ENCODE measurements at regions not wholly inside any gene's neighbourhood (a gene's known extent, or its start where the extent isn't known, plus 50 kb on each side); places are given as distances from the start of the nearest gene placed in this dataset.
"Not testable (repeated sequence)": the region's sequence is repeated elsewhere in the genome, so short reads cannot be mapped to it uniquely, and the experiment has no call there.

GRCh38 chr21:31609081-31609480 lies 50.4 kb upstream of the SOD1 start:
- DNase-seq (ENCODE audit: low spot score) = no peak

DNA sequence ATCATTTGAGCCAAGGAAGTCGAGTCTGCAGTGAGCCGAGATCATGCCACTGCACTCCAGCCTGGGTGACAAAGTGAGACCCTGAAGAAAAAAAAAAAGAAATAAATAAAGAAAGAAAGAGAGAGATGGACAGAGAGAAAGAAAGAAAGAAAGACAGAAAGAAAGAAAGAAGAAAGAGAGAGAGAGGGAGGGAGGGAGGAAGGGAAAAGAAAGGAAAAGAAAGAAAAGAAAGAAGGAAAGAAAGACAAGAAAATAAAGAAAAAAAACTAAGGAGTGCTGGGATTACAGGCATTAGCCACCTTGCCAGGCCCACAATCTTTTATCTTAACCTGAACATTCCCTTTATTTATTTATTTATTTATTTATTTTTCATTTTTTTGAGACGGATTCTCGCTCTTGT lies 51.7 kb upstream of the SOD1 start:
- no peak for DNase-seq (ENCODE audit: low spot score)

DNA sequence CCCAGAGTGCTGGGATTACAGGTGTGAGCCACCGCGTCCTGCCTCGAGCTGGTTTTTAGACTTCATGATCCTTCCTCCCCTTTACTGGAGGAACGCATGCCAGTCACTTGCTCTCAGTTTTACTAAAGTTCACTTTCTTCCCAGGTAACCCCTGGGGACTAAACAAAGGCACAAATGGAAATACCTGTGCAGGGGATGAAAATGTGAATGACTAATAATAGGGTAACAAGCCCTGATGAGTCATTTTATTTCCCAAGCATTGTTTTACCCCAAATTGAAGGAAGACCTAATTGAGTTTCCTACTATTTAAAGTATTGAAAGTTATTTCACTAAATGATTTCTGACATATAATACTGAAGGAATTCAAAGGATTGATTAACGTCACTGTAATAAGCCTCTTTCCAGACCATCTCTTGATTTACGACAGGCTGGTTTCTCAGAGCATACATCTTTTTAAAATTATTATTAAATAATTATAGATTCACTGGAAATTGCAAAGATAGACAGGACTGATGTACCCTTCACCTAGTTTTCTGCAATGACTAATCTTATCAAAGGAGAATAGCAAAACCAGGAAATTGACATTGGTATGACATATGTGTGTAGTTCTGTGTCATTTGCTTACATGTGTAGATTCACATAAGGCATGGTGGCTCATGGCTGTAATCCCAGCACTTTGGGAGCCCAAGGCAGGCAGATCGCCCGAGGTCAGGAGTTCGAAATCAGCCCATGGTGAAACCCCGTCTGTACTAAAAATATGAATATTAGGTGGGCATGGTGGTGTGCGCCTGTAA lies 53.2 kb upstream of the SOD1 start:
- no peak for DNase-seq (ENCODE audit: low spot score)

DNA sequence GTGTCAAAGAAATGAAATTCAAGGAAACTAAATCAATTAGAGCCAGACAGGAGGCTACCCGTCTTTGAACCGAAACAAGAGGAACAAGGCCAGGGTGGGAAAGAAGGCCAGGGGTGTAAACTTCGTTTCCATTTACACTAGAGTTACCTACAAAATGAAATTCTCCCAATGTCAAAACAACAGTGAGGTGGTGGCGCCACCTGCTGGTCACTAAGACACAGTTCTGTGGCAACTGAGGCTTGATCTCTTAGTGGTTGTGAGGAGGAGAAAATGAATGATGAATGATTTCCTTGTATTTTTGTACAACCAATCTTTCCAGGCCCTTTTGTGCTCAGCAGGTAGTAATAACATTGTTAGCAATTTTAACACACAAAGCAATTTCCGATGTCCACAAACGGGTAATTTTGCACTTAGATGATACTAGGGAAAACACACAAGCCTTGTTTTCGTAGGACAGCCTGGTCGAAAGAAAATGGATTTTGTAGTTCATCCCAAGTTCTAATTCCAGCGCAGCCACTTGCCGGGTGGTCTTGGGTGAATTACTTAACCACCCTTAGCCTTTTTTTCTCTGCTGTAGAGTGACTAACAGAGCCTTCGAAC lies 54.8 kb upstream of the SOD1 start:
- peak; percentile 83 for DNase-seq (ENCODE audit: low spot score)

DNA sequence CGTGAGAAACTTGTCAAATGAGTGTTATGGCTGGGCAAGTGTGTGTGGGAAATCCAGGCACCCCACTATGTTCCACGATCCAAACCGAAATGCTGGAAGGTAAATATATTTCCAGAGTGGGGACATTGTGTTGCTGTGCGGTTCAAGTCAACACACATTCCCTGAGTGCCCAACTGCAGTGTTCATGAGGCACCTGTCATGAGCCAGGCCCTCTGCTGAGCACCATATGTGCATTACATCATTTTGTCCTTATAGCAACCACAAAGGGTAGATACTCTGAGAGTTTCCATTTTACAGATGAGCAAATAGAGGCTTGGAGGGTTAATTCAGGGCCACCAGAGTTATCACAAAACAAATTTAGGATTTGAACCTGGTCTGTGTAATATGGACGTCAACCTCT lies 59.9 kb upstream of the SOD1 start:
- DNase-seq (ENCODE audit: low spot score) = no peak

DNA sequence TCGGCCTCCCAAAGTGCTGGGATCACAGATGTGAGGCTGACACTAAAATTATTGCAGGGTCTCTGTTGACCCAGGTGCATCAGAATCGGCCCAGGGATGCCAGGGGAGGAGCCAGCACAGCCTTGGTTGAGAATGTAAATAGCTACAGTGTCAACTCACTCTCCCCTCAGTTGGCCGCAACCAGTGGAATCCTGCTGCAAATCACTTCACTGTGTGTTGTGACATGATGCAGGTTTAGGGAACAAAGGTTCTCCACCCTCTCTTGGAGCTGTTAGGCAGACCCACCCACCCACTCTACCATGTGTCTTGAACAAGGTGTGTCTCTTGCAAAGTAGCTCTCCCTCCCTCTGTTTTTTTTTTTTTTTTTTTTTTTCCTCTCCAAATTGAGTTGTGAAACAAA lies 60.5 kb upstream of the SOD1 start:
- no peak for DNase-seq (ENCODE audit: low spot score)

- DNase-seq (ENCODE audit: low spot score) = no peak
Measured at GRCh38 chr21:31597683-31598082, 61.8 kb upstream of the SOD1 start.

GRCh38 chr21:31596055-31596454 lies 63.4 kb upstream of the SOD1 start:
- DNase-seq (ENCODE audit: low spot score) = no peak

- DNase-seq (ENCODE audit: low spot score) = no peak
Measured at GRCh38 chr21:31594726-31595125, 64.8 kb upstream of the SOD1 start.

DNA sequence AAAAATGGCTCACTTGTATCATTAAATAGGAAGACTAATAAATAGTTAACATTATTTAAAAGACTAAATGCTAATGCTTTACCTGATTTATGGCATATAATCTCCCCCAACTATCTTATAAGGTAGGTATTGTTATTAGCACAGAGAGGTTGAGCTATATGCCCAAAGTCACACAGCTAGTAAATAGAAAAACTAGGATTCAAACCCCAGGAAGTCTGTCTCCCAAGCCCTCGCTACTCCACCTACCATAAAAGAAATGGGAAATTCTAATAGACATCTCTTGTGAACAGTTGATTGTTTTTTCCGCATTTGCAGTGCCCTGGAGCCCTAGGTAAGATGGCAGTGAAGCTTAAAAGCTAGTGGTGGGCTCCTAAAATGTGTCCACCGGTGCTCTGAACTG lies 65.2 kb upstream of the SOD1 start:
- no peak for DNase-seq (ENCODE audit: low spot score)

DNA sequence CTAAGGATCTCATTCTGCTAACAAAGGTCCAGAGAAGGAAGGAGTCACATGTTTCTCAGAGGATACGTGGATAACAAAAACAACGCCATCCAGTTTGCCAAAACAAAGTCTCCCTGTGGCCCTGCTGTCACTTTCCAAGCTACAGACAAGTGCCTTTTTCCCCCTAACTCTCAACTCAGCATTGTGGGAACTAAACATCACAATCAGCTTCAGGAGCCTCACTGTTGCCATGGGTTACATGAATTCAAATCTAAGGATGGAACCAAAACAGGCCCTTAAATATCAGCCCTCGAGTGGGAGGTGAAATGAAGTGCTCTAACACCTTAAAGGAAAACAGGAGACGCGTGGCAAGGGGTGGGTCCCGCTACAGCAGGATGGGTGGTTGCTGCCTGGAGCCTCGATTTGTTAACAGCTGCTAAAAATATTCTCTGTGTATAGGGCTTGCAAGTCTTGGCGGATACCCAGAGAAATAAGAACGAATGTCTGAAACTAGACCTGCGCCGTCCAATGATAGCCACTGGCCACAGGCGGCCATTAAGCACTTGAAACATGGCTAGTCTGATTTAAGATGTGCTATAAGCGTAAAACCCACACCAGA lies 66.4 kb upstream of the SOD1 start:
- no peak for DNase-seq (ENCODE audit: low spot score)

DNA sequence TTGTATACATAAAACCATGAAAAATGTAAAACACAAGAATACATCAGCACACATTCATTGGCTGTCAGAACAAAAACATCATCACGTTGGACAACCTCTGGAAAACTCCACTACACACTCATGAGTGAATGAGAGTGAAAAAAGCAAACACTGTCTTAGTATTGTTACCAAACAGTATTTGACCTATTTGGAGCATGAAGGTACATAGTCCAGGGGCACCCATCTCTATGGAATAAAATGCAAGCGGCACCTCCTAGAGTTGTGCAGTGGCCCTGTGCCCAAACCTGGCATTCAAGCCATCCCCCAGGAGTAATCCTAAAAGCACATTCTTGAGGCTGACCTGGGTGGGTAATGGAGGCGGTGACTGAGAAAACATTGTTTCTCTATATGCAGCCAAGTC lies 67.0 kb upstream of the SOD1 start:
- no peak for DNase-seq (ENCODE audit: low spot score)

GRCh38 chr21:31589820-31590219 lies 69.7 kb upstream of the SOD1 start:
- no peak for DNase-seq (ENCODE audit: low spot score)

GRCh38 chr21:31586118-31586517 lies 73.4 kb upstream of the SOD1 start:
- DNase-seq (ENCODE audit: low spot score) = no peak

- not testable (repeated sequence) for DNase-seq (ENCODE audit: low spot score)
Measured at GRCh38 chr21:31583937-31584336, 75.6 kb upstream of the SOD1 start.

GRCh38 chr21:31583498-31583897 lies 76.0 kb upstream of the SOD1 start:
- no peak for DNase-seq (ENCODE audit: low spot score)

DNA sequence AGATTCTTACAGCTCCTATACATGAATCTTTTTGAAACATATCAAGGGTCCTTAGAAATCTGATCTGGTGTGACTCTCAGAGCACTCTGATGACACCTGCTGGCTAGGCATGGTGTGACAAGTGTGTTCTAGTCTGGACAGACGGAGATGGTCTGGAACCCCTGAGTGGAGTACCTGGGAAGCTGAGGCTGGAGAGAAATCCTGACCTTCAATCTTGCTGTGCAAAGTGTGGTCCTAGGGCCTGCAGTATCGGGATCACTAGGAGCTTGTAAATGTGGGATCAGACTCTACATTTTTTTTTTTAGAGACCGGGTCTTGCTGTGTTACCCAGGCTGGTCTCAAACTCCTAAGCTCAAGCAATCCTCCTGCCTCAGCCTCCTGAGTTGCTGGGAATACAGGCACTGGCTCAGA lies 78.6 kb upstream of the SOD1 start:
- peak; percentile 85 for DNase-seq (ENCODE audit: low spot score)

DNA sequence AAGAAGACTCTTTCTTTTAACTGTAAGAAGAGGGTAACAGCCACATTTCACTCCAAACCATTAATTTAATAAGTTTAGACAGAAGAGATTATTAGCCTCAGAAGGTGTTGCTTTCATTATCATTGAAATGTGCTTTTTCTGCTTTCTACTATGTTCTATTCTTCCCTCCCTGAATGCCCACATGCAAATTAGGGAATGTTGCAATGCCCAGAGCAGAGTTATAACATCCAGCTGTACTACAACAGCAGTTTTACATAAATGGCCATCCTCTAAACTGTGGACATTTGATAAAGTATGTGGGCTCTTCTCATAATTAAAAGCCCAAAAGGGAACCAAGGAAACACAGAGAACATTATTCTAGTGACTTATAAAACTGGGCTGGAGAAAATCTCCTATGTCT lies 82.2 kb upstream of the SOD1 start:
- DNase-seq (ENCODE audit: low spot score) = no peak

- no peak for DNase-seq (ENCODE audit: low spot score)
Measured at GRCh38 chr21:31576428-31576827, 83.1 kb upstream of the SOD1 start.

DNA sequence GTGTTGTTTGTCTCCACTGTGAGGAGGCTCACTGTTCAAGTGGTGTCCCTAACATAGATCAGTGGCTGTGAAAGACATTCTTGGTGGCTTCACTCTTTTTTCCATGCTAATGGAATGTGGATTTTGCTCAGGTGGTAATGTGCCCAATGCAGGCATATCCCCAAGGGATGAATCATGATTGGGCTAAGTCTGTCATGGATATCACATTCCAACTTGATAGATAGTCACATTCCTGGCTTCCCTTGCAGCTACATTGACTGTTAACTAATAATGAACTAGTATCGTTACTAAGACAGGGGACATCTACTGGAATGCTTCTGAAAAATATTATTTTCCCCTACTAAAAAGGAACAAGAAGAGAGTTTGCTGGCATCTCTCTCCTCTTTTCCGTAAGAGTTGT lies 86.3 kb upstream of the SOD1 start:
- no peak for DNase-seq (ENCODE audit: low spot score)

- no peak for DNase-seq (ENCODE audit: low spot score)
Measured at GRCh38 chr21:31571879-31572278, 87.6 kb upstream of the SOD1 start.

DNA sequence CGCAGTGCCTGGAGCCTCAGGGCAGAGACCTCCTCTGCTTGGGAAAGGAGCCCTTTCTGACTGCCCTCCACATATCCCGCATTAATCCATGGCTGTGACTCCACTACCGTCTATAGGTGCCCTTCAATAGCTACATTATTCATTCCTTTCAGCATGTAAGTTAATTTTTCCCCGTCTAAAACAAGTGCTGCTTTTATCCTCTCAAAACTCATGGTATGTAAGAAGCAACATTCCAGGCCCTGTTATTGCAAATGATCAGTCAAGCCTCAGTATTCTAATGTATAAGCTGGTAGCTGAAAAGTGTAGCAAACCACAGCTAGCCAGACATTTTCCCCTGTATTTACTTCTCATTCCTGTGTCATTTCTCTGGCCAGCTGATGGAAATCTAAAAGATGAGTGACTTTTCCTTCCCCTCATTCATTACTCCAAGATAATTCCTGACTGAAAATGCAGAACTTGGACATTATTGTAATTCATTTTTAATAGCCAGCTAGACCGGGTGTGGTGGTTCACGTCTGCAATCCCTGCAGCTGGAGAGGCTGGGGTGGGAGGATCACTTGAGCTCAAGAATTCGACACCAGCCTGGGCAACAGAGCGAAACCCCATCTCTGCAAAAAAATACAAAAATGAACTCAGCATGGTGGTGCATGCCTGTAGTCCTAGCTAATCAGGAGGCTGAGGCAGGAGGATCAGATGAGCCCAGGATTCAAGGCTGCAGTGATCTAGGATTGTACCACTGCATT lies 88.5 kb upstream of the SOD1 start:
- no peak for DNase-seq (ENCODE audit: low spot score)

- no peak for DNase-seq (ENCODE audit: low spot score)
Measured at GRCh38 chr21:31566611-31567010, 92.9 kb upstream of the SOD1 start.

Data from NAMALWA (cell line).